Activated naive CD8-positive, alpha-beta T cell treated with anti-CD3 and anti-CD28 coated beads, Interleukin-2, amount 10 ng/mL, durations not matched to agents 7 days and 5 days (primary cell): ENCODE measurements at regions not wholly inside any gene's neighbourhood (a gene's known extent, or its start where the extent isn't known, plus 50 kb on each side); places are given as distances from the start of the nearest gene placed in this dataset.

Experiments
- ATAC-seq: fragments of 150-1000 bp; cut with Tn5 transposase; one replicate; pipeline ENCODE4 v1.10.0; 2021; ENCODE audit warnings: low read depth, moderate library complexity
- POLR2A ChIA-PET: fragments of 350-600 bp; sonication (Branson Sonifier 250); formaldehyde crosslinking; loops from one replicate; lab custom pipeline; 2021; ENCODE audit warnings: antibody characterized with exemption; lab: Charles Lee
- DNase-seq: peaks from one replicate; pipeline ENCODE4 v3.0.0; 2021
- H3K27ac Mint-ChIP-seq: one replicate; pipeline ENCODE4 v1.8.0; 2022; ENCODE audit warnings: mild to moderate bottlenecking, mixed read lengths
- H3K27me3 Mint-ChIP-seq: one replicate; pipeline ENCODE4 v1.8.0; 2022; ENCODE audit warnings: mild to moderate bottlenecking, moderate library complexity, mixed read lengths
- H3K36me3 Mint-ChIP-seq: one replicate; pipeline ENCODE4 v1.8.0; 2021; ENCODE audit warnings: mild to moderate bottlenecking, mixed read lengths
- H3K4me1 Mint-ChIP-seq: one replicate; pipeline ENCODE4 v1.8.0; 2021; ENCODE audit warnings: mixed read lengths
- H3K4me3 Mint-ChIP-seq: one replicate; pipeline ENCODE4 v1.8.0; 2022; ENCODE audit warnings: mild to moderate bottlenecking, moderate library complexity, mixed read lengths
- H3K9me3 Mint-ChIP-seq: one replicate; pipeline ENCODE4 v1.8.0; 2021; ENCODE audit warnings: mixed read lengths

GRCh38 chr18:42261731-42262130, 306.7 kb downstream of the PIK3C3 start:
- no peaks in the 10 kb centered on the region for H3K4me1 Mint-ChIP-seq
- no peaks in the 10 kb centered on the region for H3K9me3 Mint-ChIP-seq
- H3K36me3 Mint-ChIP-seq, result no peaks in the 10 kb centered on the region
- H3K4me3 Mint-ChIP-seq, result no peak overlapping the region
- H3K27ac Mint-ChIP-seq, result no peak overlapping the region
- H3K27me3 Mint-ChIP-seq, result no peaks in the 10 kb centered on the region
- ATAC-seq (no peak), DNase-seq (no peak)
- POLR2A ChIA-PET, result no interaction called here

DNA sequence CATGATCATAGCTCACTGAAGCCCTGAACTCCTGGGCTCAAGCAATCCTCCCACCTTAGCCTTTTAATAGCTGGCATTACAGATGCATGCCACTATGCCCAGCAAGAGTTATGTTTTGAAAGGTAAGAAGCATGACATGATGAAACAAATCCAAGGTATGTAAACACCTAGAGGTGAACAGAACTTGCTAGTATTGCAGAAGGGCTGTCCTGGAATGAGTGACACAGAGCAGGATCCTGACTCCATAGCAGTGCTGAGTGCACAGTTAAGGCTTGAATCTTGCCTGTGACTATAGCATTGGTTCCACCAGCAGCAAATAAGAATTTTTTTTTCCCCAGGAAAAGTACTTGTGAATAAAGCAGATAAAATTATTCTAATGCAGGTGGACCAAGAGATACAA, 309.5 kb downstream of the PIK3C3 start:
- no peak overlapping the region for H3K4me3 Mint-ChIP-seq
- no peak overlapping the region for H3K27ac Mint-ChIP-seq
- DNase-seq (no peak), ATAC-seq (no peak)
- H3K4me1 Mint-ChIP-seq, result no peaks in the 10 kb centered on the region
- no peaks in the 10 kb centered on the region for H3K36me3 Mint-ChIP-seq
- POLR2A ChIA-PET, result no interaction called here
- H3K9me3 Mint-ChIP-seq, result no peaks in the 10 kb centered on the region
- H3K27me3 Mint-ChIP-seq, result no peaks in the 10 kb centered on the region

GRCh38 chr18:42268186-42268725, 313.2 kb downstream of the PIK3C3 start:
- H3K4me3 Mint-ChIP-seq, result no peak overlapping the region
- H3K27me3 Mint-ChIP-seq, result no peaks in the 10 kb centered on the region
- no peaks in the 10 kb centered on the region for H3K9me3 Mint-ChIP-seq

GRCh38 chr18:42268798-42269197, 313.8 kb downstream of the PIK3C3 start:
- H3K27ac Mint-ChIP-seq, result no peak overlapping the region
- no peaks in the 10 kb centered on the region for H3K4me1 Mint-ChIP-seq
- no peak overlapping the region for H3K4me3 Mint-ChIP-seq
- H3K27me3 Mint-ChIP-seq, result no peaks in the 10 kb centered on the region
- H3K36me3 Mint-ChIP-seq, result no peaks in the 10 kb centered on the region
- ATAC-seq (no peak), DNase-seq (no peak)
- POLR2A ChIA-PET, result no interaction called here
- H3K9me3 Mint-ChIP-seq, result no peaks in the 10 kb centered on the region

More at GRCh38 chr18:42268186-42268725, 313.2 kb downstream of the PIK3C3 start:
- DNase-seq, result no peak
- H3K27ac Mint-ChIP-seq, result no peak overlapping the region
- H3K4me1 Mint-ChIP-seq, result no peaks in the 10 kb centered on the region
- POLR2A ChIA-PET, result no interaction called here
- ATAC-seq, result no peak
- no peaks in the 10 kb centered on the region for H3K36me3 Mint-ChIP-seq

DNA sequence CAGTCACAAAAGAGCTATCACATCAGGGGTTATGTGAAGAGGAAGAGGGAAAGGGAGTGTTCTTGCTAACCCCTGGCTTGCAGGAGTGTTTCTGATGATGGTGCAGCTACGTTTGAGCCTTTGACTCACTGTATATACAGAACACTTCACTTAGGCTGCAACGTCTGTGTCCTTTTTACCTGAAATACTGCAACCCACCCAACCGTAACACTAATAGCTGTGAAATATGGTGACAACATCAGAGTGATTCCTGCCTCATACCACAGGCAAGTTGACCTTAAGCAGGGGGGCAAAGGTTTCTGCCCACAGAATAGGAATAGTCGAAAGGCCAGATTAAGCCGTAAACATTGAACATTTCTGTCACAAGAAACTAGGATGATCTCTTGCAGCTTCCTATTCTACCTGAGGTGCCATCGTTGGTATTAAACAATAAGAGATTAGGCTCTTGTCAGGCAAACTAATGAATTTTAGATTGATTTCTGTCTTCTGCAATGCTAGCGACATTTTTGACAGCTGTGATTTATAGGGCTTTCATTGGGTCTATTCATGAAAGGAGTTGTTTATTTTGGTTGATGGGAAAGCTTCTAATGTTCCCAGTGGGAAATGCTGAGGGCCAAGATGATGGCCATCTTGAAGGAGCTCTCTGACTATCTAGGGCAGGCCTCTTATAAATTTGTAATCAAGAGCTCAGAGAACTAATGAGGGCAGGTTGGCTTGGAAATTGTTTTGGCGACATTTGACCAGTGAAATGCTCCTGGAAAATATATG, 316.8 kb downstream of the PIK3C3 start:
- no peaks in the 10 kb centered on the region for H3K27me3 Mint-ChIP-seq
- no peak for DNase-seq
- no peaks in the 10 kb centered on the region for H3K9me3 Mint-ChIP-seq
- no peaks in the 10 kb centered on the region for H3K4me1 Mint-ChIP-seq
- no peak overlapping the region for H3K27ac Mint-ChIP-seq
- POLR2A ChIA-PET, result no interaction called here
- no peaks in the 10 kb centered on the region for H3K36me3 Mint-ChIP-seq
- no peak for ATAC-seq
- H3K4me3 Mint-ChIP-seq, result no peak overlapping the region

DNA sequence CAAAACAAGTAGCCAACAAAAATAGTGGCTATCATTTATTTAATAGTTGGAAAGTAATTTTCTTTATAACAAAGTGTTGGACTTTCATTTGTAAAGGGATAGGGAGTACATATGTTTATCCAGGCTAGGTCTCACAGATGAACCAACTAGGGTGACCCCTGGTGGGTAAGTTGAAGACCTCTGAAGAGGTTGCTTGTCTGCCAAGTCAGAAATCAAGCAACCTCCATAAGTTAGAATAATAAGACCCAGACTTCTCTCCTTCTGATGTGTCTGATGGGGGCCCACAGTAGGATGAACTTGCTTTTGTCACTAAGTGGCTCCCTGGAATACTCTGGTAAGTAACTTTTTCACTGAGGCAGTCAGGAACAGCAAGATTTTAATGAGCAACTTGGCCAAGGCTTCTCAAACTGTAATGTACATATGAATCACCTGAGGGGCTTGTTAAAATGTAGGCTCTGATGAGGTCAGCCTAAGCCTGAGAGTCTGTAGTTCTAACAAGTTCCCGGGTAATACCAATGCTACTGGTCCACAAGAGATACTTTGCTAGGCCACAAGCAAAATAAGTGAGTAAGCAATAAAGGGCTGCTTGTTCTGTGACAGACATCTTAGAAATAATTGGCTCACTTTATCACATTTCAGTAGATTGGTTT, 319.6 kb downstream of the PIK3C3 start:
- DNase-seq (no peak), ATAC-seq (no peak)
- Mint-ChIP-seq H3K36me3 (no peaks in the 10 kb centered on the region), H3K4me1 (no peaks in the 10 kb centered on the region), H3K27ac (no peak overlapping the region), H3K9me3 (no peaks in the 10 kb centered on the region), H3K27me3 (no peaks in the 10 kb centered on the region), H3K4me3 (no peak overlapping the region)
- POLR2A ChIA-PET, result no interaction called here

DNA sequence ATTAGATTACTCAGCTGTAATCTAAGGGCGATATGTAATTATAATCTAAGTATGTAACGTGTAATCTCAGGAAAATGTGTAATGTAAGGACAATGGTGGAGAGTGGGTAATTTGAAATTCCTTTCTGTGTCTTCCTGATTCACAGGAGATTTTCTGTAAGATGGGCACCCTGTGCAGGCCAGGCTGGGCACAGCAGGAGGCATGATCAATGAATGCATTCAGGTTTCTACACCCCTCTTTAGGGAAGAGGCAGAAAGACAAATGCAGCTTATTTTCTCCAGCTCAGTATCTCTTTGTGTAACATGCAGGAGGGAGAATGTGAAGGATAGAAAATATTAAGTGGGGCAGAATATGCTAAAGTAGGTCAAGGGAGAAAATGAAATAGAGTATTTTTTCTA, 320.1 kb downstream of the PIK3C3 start:
- POLR2A ChIA-PET, result no interaction called here
- Mint-ChIP-seq H3K27me3 (peaks cover 1% of the 10 kb centered on the region), H3K4me3 (no peak overlapping the region), H3K27ac (no peak overlapping the region), H3K9me3 (no peaks in the 10 kb centered on the region), H3K4me1 (no peaks in the 10 kb centered on the region), H3K36me3 (no peaks in the 10 kb centered on the region)
- ATAC-seq (no peak), DNase-seq (no peak)

GRCh38 chr18:42275949-42276730, 321.1 kb downstream of the PIK3C3 start:
- H3K36me3 Mint-ChIP-seq, result no peaks in the 10 kb centered on the region
- POLR2A ChIA-PET, result no interaction called here
- DNase-seq, result no peak
- H3K27ac Mint-ChIP-seq, result no peak overlapping the region
- no peaks in the 10 kb centered on the region for H3K4me1 Mint-ChIP-seq
- no peak for ATAC-seq
- H3K9me3 Mint-ChIP-seq, result no peaks in the 10 kb centered on the region
- peaks cover 2% of the 10 kb centered on the region for H3K27me3 Mint-ChIP-seq
- H3K4me3 Mint-ChIP-seq, result no peak overlapping the region

DNA sequence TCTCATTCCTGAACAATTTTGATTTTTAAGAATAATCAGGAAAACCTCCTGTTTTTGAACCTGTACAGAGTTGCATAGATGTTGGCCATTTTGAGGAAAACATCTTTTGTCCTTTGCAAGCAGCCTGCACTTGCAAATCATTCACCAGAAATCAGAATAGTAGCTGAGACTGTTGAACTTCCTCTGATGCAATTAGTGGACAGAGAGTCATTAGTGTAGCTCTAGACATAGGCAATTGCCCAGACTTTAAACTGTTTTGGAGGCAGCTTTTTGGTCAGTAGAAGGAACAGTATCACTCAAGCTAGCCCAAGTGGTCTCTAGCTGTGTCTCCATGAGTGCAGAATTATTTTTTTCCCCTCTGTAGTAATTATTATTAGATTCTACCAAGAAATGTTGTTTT, 326.1 kb downstream of the PIK3C3 start:
- Mint-ChIP-seq H3K4me3 (no peak overlapping the region), H3K27ac (no peak overlapping the region)

GRCh38 chr18:42281851-42282250, 326.8 kb downstream of the PIK3C3 start:
- DNase-seq (no peak), ATAC-seq (no peak)
- no peaks in the 10 kb centered on the region for H3K36me3 Mint-ChIP-seq
- no peak overlapping the region for H3K4me3 Mint-ChIP-seq
- H3K9me3 Mint-ChIP-seq, result no peaks in the 10 kb centered on the region
- H3K27me3 Mint-ChIP-seq, result peaks cover 2% of the 10 kb centered on the region
- no peaks in the 10 kb centered on the region for H3K4me1 Mint-ChIP-seq
- H3K27ac Mint-ChIP-seq, result no peak overlapping the region
- POLR2A ChIA-PET, result no interaction called here

More for the DNA sequence above, 326.1 kb downstream of the PIK3C3 start:
- DNase-seq (no peak), ATAC-seq (no peak)
- H3K36me3 Mint-ChIP-seq, result no peaks in the 10 kb centered on the region
- H3K4me1 Mint-ChIP-seq, result no peaks in the 10 kb centered on the region
- H3K27me3 Mint-ChIP-seq, result peaks cover 2% of the 10 kb centered on the region
- POLR2A ChIA-PET, result no interaction called here
- no peaks in the 10 kb centered on the region for H3K9me3 Mint-ChIP-seq

GRCh38 chr18:42287047-42287446, 332.0 kb downstream of the PIK3C3 start:
- Mint-ChIP-seq H3K9me3 (no peaks in the 10 kb centered on the region), H3K4me1 (no peaks in the 10 kb centered on the region), H3K27me3 (no peaks in the 10 kb centered on the region), H3K4me3 (no peak overlapping the region), H3K27ac (no peak overlapping the region), H3K36me3 (no peaks in the 10 kb centered on the region)
- DNase-seq (no peak), ATAC-seq (no peak)
- POLR2A ChIA-PET, result no interaction called here

GRCh38 chr18:42288129-42288528, 333.1 kb downstream of the PIK3C3 start:
- no peaks in the 10 kb centered on the region for H3K9me3 Mint-ChIP-seq
- H3K27ac Mint-ChIP-seq, result no peak overlapping the region
- H3K27me3 Mint-ChIP-seq, result no peaks in the 10 kb centered on the region
- DNase-seq (no peak), ATAC-seq (no peak)
- POLR2A ChIA-PET, result no interaction called here
- H3K4me3 Mint-ChIP-seq, result no peak overlapping the region
- H3K4me1 Mint-ChIP-seq, result no peaks in the 10 kb centered on the region
- no peaks in the 10 kb centered on the region for H3K36me3 Mint-ChIP-seq

DNA sequence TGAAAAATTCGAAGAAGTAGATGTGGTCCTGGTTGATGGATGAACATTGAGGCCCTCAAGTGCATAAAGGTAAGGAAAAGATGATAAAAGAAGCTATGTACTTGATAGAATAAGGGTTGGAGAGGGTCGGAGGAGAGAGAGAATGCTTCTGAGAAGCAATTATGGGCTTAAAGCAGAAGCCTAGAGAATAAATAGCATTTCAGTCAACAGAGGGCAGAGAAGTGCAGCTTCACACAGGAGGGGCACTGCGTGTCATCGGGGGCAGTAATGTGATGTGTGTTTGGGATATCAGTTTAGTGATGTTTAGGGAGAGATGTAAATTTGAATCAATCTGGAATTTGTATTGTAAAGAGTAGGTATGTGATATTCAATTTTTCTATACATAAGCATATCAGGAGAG, 334.5 kb downstream of the PIK3C3 start:
- no peak overlapping the region for H3K4me3 Mint-ChIP-seq

More for the DNA sequence above, 334.5 kb downstream of the PIK3C3 start:
- ATAC-seq (no peak), DNase-seq (no peak)
- H3K27ac Mint-ChIP-seq, result no peak overlapping the region
- no peaks in the 10 kb centered on the region for H3K4me1 Mint-ChIP-seq
- H3K27me3 Mint-ChIP-seq, result no peaks in the 10 kb centered on the region
- H3K9me3 Mint-ChIP-seq, result no peaks in the 10 kb centered on the region
- POLR2A ChIA-PET, result no interaction called here
- H3K36me3 Mint-ChIP-seq, result no peaks in the 10 kb centered on the region
